DMS153 treated with DMSO at 0.1 percent for 48 hours (cell line): ENCODE measurements at regions not wholly inside any gene's neighbourhood (a gene's known extent, or its start where the extent isn't known, plus 50 kb on each side); places are given as distances from the start of the nearest gene placed in this dataset.

Experiments used
- DNase-seq: peaks from one replicate; lab custom pipeline; 2025; ENCODE audit not compliant: unreplicated experiment; lab: John Stamatoyannopoulos, UW

DNA sequence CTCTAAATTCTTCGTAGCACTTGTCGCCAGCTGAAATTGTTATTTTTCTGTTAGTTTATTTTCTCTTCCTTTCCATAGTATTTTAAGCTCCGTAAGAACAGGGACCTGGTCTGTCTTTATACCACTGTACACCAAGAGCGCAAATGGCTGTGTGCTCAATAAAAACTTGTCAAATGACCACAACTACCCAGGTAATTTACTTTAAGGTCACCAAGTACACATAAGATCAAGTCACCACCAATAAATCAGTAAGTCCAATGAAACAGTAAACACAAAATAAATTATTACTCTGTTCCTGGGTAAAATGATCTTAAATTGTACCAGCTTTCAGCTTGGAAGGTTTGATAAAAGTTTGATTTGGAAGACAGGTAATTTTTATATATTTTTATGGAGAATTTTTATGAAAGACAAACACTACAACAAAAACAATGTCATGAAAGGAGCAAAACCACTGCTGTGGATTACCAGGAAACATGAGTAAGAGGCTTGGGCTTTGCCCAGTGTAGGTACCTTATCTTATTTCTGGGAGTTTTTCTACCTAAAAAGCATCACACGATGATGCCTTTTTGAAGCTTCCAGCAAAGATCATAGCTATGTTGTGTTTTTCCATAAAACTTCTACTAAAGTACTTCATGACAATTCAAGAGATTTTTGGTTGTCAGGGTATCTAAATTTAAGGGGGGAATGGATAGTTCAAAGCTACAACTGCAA lies 406.8 kb downstream of the SHQ1 start:
- DNase-seq, result no peak

- DNase-seq, result no peak
Measured at GRCh38 chr3:72440491-72440890, 407.8 kb downstream of the SHQ1 start.

- DNase-seq, result no peak
Measured at GRCh38 chr3:72439321-72440183, 408.7 kb downstream of the SHQ1 start.

- DNase-seq, result no peak
Measured at GRCh38 chr3:72437661-72438406, 410.4 kb downstream of the SHQ1 start.

- no peak for DNase-seq
Measured at GRCh38 chr3:72436863-72437592, 411.2 kb downstream of the SHQ1 start.

- no peak for DNase-seq
Measured at GRCh38 chr3:72434296-72434695, 413.9 kb downstream of the SHQ1 start.

- no peak for DNase-seq
Measured at GRCh38 chr3:72432246-72432645, 416.0 kb downstream of the SHQ1 start.

- DNase-seq, result no peak
Measured at GRCh38 chr3:72429589-72430353, 418.5 kb downstream of the SHQ1 start.

DNA sequence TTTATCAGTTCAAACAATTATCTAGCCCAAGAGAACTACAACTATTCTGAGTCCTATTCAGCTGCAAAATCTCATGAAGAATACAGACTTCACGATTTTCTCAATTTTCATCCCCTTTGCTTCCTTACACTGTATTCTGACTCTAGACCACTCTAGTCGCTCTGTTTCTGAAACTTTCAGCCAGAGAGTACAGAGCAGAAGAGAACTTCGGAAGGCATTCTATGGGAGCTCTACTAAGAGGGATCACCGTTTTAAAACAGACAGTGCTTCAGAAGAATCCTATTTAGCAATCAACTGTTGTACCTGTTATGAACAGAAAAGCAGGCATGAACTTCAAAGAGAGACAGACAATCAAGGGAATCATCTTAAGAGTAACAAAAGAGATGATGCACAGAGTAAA lies 419.4 kb downstream of the SHQ1 start:
- no peak for DNase-seq

GRCh38 chr3:72427624-72428023 lies 420.6 kb downstream of the SHQ1 start:
- DNase-seq, result no peak

- no peak for DNase-seq
Measured at GRCh38 chr3:72426618-72427397, 421.4 kb downstream of the SHQ1 start.

DNA sequence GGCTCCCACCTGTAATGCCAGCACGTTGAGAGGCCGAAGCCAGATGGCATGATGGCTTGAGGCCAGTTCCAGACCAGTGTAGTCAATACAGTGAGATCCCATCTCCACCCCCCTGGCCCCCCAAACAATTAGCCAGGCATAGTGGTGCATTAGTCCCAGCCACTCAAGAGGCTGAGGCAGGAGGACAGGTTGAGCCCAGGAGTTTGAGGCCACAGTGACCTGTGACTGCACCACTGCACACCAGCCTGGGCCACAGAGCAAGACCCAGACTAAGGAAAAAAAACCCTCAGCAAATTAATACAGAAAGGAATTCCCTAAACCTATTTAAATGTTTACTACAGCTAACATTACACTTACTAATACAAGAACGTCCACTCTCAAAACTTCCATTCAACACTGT lies 424.6 kb downstream of the SHQ1 start:
- no peak for DNase-seq

- DNase-seq, result no peak
Measured at GRCh38 chr3:72421786-72422185, 426.5 kb downstream of the SHQ1 start.

GRCh38 chr3:72421126-72421525 lies 427.1 kb downstream of the SHQ1 start:
- DNase-seq, result no peak

DNA sequence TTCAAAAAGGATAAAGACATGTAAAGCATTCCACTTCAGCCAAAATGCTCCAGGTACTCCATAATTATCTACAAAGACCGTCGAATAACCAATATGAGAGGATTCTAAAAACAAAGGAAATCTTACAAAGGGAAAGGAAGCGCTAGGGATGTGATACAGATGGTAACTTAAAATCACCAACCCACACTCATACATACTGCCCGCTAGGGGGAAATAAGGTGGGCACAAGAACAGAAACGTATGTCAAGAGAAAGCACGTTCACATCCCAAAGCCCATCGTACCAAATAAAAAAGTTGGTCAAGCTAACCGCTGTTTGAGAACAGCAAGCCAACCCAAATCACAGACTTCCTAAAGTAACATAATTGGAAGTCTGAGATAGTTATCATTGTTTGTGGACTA lies 429.4 kb downstream of the SHQ1 start:
- DNase-seq, result no peak

- DNase-seq, result no peak
Measured at GRCh38 chr3:72418244-72418643, 430.0 kb downstream of the SHQ1 start.

DNA sequence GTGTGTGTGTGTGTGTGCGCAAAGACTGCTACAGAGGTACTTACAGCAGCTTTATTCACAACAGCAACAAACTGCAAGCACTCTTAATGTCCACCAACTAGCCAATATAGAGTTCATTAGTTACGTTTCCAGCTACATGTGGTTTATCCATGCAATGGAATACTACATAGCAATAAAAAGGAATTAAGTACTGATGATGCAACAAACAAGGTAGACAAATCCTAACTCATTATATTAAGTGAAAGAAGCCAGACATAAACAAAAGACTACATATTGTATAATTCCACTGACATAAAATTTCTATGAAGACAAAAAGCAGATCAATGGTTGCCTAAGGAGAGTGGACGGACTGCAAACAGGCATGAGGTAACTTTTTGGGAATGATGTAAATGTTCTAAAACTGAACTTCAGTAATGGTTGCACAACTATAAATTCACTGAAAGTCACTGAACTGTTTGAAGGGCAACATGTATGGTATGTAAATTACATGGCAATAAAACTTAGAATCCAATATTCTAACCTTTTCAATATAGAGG lies 433.7 kb downstream of the SHQ1 start:
- DNase-seq, result no peak

GRCh38 chr3:72413228-72413627 lies 435.0 kb downstream of the SHQ1 start:
- no peak for DNase-seq

- no peak for DNase-seq
Measured at GRCh38 chr3:72412340-72412956, 435.8 kb downstream of the SHQ1 start.
